ENCODE measurements at regions not wholly inside any gene's neighbourhood (a gene's known extent, or its start where the extent isn't known, plus 50 kb on each side); places are given as distances from the start of the nearest gene placed in this dataset.

GRCh38 chr22:27099946-27100722 is 442.7 kb downstream of the MIAT start:
- intact Hi-C loops (cut with DNase I): no loop called here
- ATAC-seq (no peak), DNase-seq (no peak)
- Histone ChIP-seq H3K27me3 (peaks cover 23% of the 10 kb centered on the region), H3K4me3 (no peak overlapping the region), H3K4me1 (no peaks in the 10 kb centered on the region), H3K36me3 (no peaks in the 10 kb centered on the region), H3K9me3 (no peaks in the 10 kb centered on the region), H3K27ac (no peak overlapping the region)
- no peak for TF ChIP-seq CTCF (IDR thresholded peaks at IDR 0.05)

GRCh38 chr22:27100789-27101188 is 443.4 kb downstream of the MIAT start:
- DNase-seq (no peak), ATAC-seq (peak; percentile 8)
- intact Hi-C loops (cut with DNase I): no loop called here
- no peak for TF ChIP-seq CTCF (IDR thresholded peaks at IDR 0.05)
- H3K4me1 ChIP-seq: no peaks in the 10 kb centered on the region
- no peak overlapping the region for H3K4me3 ChIP-seq
- H3K36me3 ChIP-seq: no peaks in the 10 kb centered on the region
- peaks cover 23% of the 10 kb centered on the region for H3K27me3 ChIP-seq
- no peaks in the 10 kb centered on the region for H3K9me3 ChIP-seq
- no peak overlapping the region for H3K27ac ChIP-seq

GRCh38 chr22:27101288-27101687 is 443.9 kb downstream of the MIAT start:
- Histone ChIP-seq H3K36me3 (no peaks in the 10 kb centered on the region), H3K27me3 (peaks cover 23% of the 10 kb centered on the region), H3K4me1 (no peaks in the 10 kb centered on the region), H3K4me3 (no peak overlapping the region), H3K9me3 (no peaks in the 10 kb centered on the region), H3K27ac (no peak overlapping the region)
- intact Hi-C loops (cut with DNase I): no loop called here
- no peak for DNase-seq
- TF ChIP-seq CTCF (IDR thresholded peaks at IDR 0.05): no peak
- ATAC-seq: no peak

GRCh38 chr22:27104449-27104848 is 447.1 kb downstream of the MIAT start:
- TF ChIP-seq CTCF (IDR thresholded peaks at IDR 0.05): no peak
- no peaks in the 10 kb centered on the region for H3K4me1 ChIP-seq

GRCh38 chr22:27105142-27106025 is 448.0 kb downstream of the MIAT start:
- peak; percentile 43 for ATAC-seq
- Histone ChIP-seq H3K36me3 (no peaks in the 10 kb centered on the region), H3K9me3 (no peaks in the 10 kb centered on the region), H3K27ac (no peak overlapping the region), H3K4me3 (no peak overlapping the region), H3K27me3 (peaks cover 20% of the 10 kb centered on the region), H3K4me1 (no peaks in the 10 kb centered on the region)
- no peak for DNase-seq
- TF ChIP-seq CTCF (IDR thresholded peaks at IDR 0.05): no peak
- intact Hi-C loops (cut with DNase I): no loop called here

More at GRCh38 chr22:27104449-27104848, 447.1 kb downstream of the MIAT start:
- no peak overlapping the region for H3K4me3 ChIP-seq
- H3K27me3 ChIP-seq: peaks cover 23% of the 10 kb centered on the region
- H3K9me3 ChIP-seq: no peaks in the 10 kb centered on the region
- no peak overlapping the region for H3K27ac ChIP-seq
- intact Hi-C loops (cut with DNase I): no loop called here
- DNase-seq (no peak), ATAC-seq (no peak)
- H3K36me3 ChIP-seq: no peaks in the 10 kb centered on the region
